Esophagus squamous epithelium (tissue), 4 donors: ENCODE measurements at regions not wholly inside any gene's neighbourhood (a gene's known extent, or its start where the extent isn't known, plus 50 kb on each side); places are given as distances from the start of the nearest gene placed in this dataset.

ENCODE experiments used
- CTCF ChIP-seq, 6 experiments: fragments of 450-650 bp in 4 of 6; fragments of 200-600 bp in 2 of 6; sonication (generic) in 2 of 6; IDR thresholded peaks; one replicate each; pipeline ENCODE4 v1.5.1; 2016 to 2019; ENCODE audit warnings: antibody characterized with exemption in 6 of 6, mild to moderate bottlenecking in 4 of 6, moderate library complexity in 4 of 6
- POLR2A ChIP-seq, 4 donors: fragments of 450-650 bp; IDR thresholded peaks; one replicate each; pipeline ENCODE4 v1.6.1; 2017; ENCODE audit warnings: antibody characterized with exemption in 4 of 4, mild to moderate bottlenecking in 4 of 4, moderate library complexity in 3 of 4

GRCh38 chr1:222062640-222063039 is 320.8 kb upstream of the DUSP10 start:
- TF ChIP-seq CTCF (IDR thresholded peaks at IDR 0.05) (no peak), POLR2A (IDR thresholded peaks at IDR 0.05) (no peak)
